H9 (cell line): ENCODE measurements at regions not wholly inside any gene's neighbourhood (a gene's known extent, or its start where the extent isn't known, plus 50 kb on each side); places are given as distances from the start of the nearest gene placed in this dataset.

ENCODE experiments used
- DNase-seq: peaks from one replicate; pipeline ENCODE4 v3.0.0-alpha.2; 2017
- H2AFZ ChIP-seq: one replicate; pipeline ENCODE4 v1.6.1; 2013; ENCODE audit warnings: mild to moderate bottlenecking, low read length, control low read depth, moderate library complexity
- H2AK5ac ChIP-seq: 2 replicates; pipeline ENCODE4 v1.6.1; 2013; ENCODE audit warnings: low read length, control low read depth, mixed read lengths; ENCODE audit not compliant: insufficient read length
- H2BK120ac ChIP-seq: one replicate; pipeline ENCODE4 v1.6.1; 2013; ENCODE audit warnings: low read depth, mild to moderate bottlenecking, low read length, control low read depth, inconsistent platforms; ENCODE audit not compliant: poor library complexity, severe bottlenecking
- H2BK12ac ChIP-seq: 2 replicates; pipeline ENCODE4 v1.6.1; 2013; ENCODE audit warnings: low read length, control low read depth, mixed read lengths, low read depth; ENCODE audit not compliant: insufficient read length
- H2BK15ac ChIP-seq: 2 replicates; pipeline ENCODE4 v1.6.1; 2013; ENCODE audit warnings: low read depth, low read length, control low read depth
- H2BK20ac ChIP-seq: one replicate; pipeline ENCODE4 v1.6.1; 2013; ENCODE audit warnings: low read depth, mild to moderate bottlenecking, low read length, control low read depth, inconsistent platforms; ENCODE audit not compliant: poor library complexity, severe bottlenecking
- H2BK5ac ChIP-seq: 2 replicates; pipeline ENCODE4 v1.6.1; 2013; ENCODE audit warnings: low read length, control low read depth, mixed read lengths; ENCODE audit not compliant: insufficient read length
- H3K14ac ChIP-seq: 2 replicates; pipeline ENCODE4 v1.6.1; 2013; ENCODE audit warnings: low read length, control low read depth; ENCODE audit not compliant: insufficient read depth
- H3K18ac ChIP-seq: 2 replicates; pipeline ENCODE4 v1.6.1; 2013; ENCODE audit warnings: low read depth, mild to moderate bottlenecking, mixed read lengths, low read length, control low read depth; ENCODE audit not compliant: insufficient read length
- H3K23ac ChIP-seq: 2 replicates; pipeline ENCODE4 v1.6.1; 2013; ENCODE audit warnings: low read length, control low read depth, mixed read lengths, low read depth; ENCODE audit not compliant: insufficient read length
- H3K23me2 ChIP-seq: 2 replicates; pipeline ENCODE4 v1.6.1; 2013; ENCODE audit warnings: low read depth, mild to moderate bottlenecking, mixed read lengths, low read length, control low read depth; ENCODE audit not compliant: insufficient read length, poor library complexity, severe bottlenecking
- H3K27ac ChIP-seq: 2 replicates; pipeline ENCODE4 v1.5.1; 2013; ENCODE audit warnings: low read length, control low read depth, mixed read lengths, low read depth; ENCODE audit not compliant: insufficient read length
- H3K27me3 ChIP-seq: 2 replicates; pipeline ENCODE4 v1.6.1; 2013; ENCODE audit warnings: low read length, control low read depth, inconsistent platforms; ENCODE audit not compliant: insufficient read depth
- H3K4ac ChIP-seq: 2 replicates; pipeline ENCODE4 v1.6.1; 2013; ENCODE audit warnings: low read depth, mild to moderate bottlenecking, control low read depth, inconsistent platforms, low read length, moderate library complexity
- H3K4me1 ChIP-seq: 2 replicates; pipeline ENCODE4 v1.6.1; 2013; ENCODE audit warnings: low read length, control low read depth, inconsistent platforms; ENCODE audit not compliant: insufficient read depth
- H3K4me2 ChIP-seq: 2 replicates; pipeline ENCODE4 v1.6.1; 2013; ENCODE audit warnings: low read length, control low read depth, mixed read lengths; ENCODE audit not compliant: insufficient read length, insufficient read depth
- H3K56ac ChIP-seq: 2 replicates; pipeline ENCODE4 v1.6.1; 2013; ENCODE audit warnings: low read depth, mild to moderate bottlenecking, mixed read lengths, low read length, control low read depth; ENCODE audit not compliant: insufficient read length
- H3K79me1 ChIP-seq: 2 replicates; pipeline ENCODE4 v1.6.1; 2013; ENCODE audit warnings: low read depth, mild to moderate bottlenecking, moderate library complexity, low read length, control low read depth, inconsistent platforms; ENCODE audit not compliant: insufficient read depth, poor library complexity, severe bottlenecking
- H3K79me2 ChIP-seq: 2 replicates; pipeline ENCODE4 v1.6.1; 2013; ENCODE audit warnings: low read length, control low read depth, inconsistent platforms; ENCODE audit not compliant: insufficient read depth
- H3K9ac ChIP-seq: 2 replicates; pipeline ENCODE4 v1.6.1; 2013; ENCODE audit warnings: low read length, control low read depth, mixed read lengths; ENCODE audit not compliant: insufficient read length; ENCODE audit errors: extremely low read depth
- H3K9me3 ChIP-seq: one replicate; pipeline ENCODE4 v1.6.1; 2013; ENCODE audit warnings: low read depth, low read length, inconsistent platforms; ENCODE audit not compliant: control insufficient read depth
- H3T11ph ChIP-seq: one replicate; pipeline ENCODE4 v1.6.1; 2013; ENCODE audit warnings: mild to moderate bottlenecking, low read length, control low read depth, inconsistent platforms
- H4K20me1 ChIP-seq: one replicate; pipeline ENCODE4 v1.6.1; 2013; ENCODE audit not compliant: control insufficient read depth, insufficient read length, insufficient read depth
- H4K5ac ChIP-seq: 2 replicates; pipeline ENCODE4 v1.6.1; 2013; ENCODE audit warnings: low read depth, mild to moderate bottlenecking, mixed read lengths, low read length, control low read depth; ENCODE audit not compliant: insufficient read length
- H4K8ac ChIP-seq: replicated peaks from 2 replicates; pipeline ENCODE4 v1.6.1; 2013; ENCODE audit warnings: low read length, control low read depth, mixed read lengths, low read depth; ENCODE audit not compliant: insufficient read length
- H4K91ac ChIP-seq: 2 replicates; pipeline ENCODE4 v1.6.1; 2013; ENCODE audit warnings: low read depth, mild to moderate bottlenecking, moderate library complexity, mixed read lengths, low read length, control low read depth; ENCODE audit not compliant: insufficient read length
- H3K27ac Mint-ChIP-seq, 3 experiments: 2 replicates in 2 of 3; 3 replicates in 1 of 3; pipeline ENCODE4 v1.8.0; 2020 to 2021; ENCODE audit warnings: mixed read lengths in 3 of 3, mild to moderate bottlenecking in 1 of 3, moderate library complexity in 1 of 3
- H3K27me3 Mint-ChIP-seq: 2 replicates; pipeline ENCODE4 v1.8.0; 2021; ENCODE audit warnings: low read depth, mild to moderate bottlenecking, moderate library complexity, mixed read lengths
- H3K36me3 Mint-ChIP-seq, 3 experiments: 2 replicates in 2 of 3; 3 replicates in 1 of 3; pipeline ENCODE4 v1.8.0; 2020 to 2021; ENCODE audit warnings: low read depth in 3 of 3, mixed read lengths in 3 of 3; ENCODE audit not compliant: insufficient read depth in 1 of 3
- H3K4me1 Mint-ChIP-seq, 2 experiments: 2 replicates each; pipeline ENCODE4 v1.8.0; 2020; ENCODE audit warnings: mixed read lengths in 2 of 2
- H3K4me3 Mint-ChIP-seq, 2 experiments: 2 replicates in 1 of 2; 3 replicates in 1 of 2; pipeline ENCODE4 v1.8.0; 2020 to 2021; ENCODE audit warnings: mild to moderate bottlenecking in 2 of 2, mixed read lengths in 2 of 2, moderate library complexity in 1 of 2
- H3K9me3 Mint-ChIP-seq, 2 experiments: 2 replicates in 1 of 2; 3 replicates in 1 of 2; pipeline ENCODE4 v1.8.0; 2020; ENCODE audit warnings: mild to moderate bottlenecking in 2 of 2, mixed read lengths in 2 of 2, moderate library complexity in 1 of 2
- CTCF ChIP-seq: fragments of 200-600 bp; sonication (generic); conservative IDR thresholded peaks from 3 replicates; pipeline ENCODE4 v1.8.0; 2021; ENCODE audit warnings: antibody characterized with exemption, mild to moderate bottlenecking
- WGBS: extraction: QIAGEN DNeasy Blood & Tissue Kit; methylation state at CpG from one replicate; pipeline ENCODE4 v1.1.7; 2013; ENCODE audit warnings: missing lambda C conversion rate, low lambda C conversion rate, mixed read lengths; ENCODE audit not compliant: insufficient read length; ENCODE audit errors: extremely low coverage; 5-methylcytosine and 5-hydroxymethylcytosine counted together

- WGBS, result no CpG with 5 or more reads among the region's 4 CpGs
These were observed 203.8 kb upstream of the MYL2 start for GRCh38 chr12:111124183-111124582.

More at GRCh38 chr12:111124183-111124582, 203.8 kb upstream of the MYL2 start:
- no peaks in the 10 kb centered on the region for H3K27me3 Mint-ChIP-seq
- H2AK5ac ChIP-seq, result no peak overlapping the region
- no peak overlapping the region for H3K4me2 ChIP-seq
- no peaks in the 10 kb centered on the region for H3K79me2 ChIP-seq
- H3K18ac ChIP-seq, result no peak overlapping the region
- peaks cover 20 to 26% of the 10 kb centered on the region in 2 experiments for H3K4me1 Mint-ChIP-seq
- H3K23me2 ChIP-seq, result no peaks in the 10 kb centered on the region
- DNase-seq, result no peak
- H2BK20ac ChIP-seq, result no peak overlapping the region
- H3K79me1 ChIP-seq, result no peaks in the 10 kb centered on the region
- no peaks in the 10 kb centered on the region for H3K36me3 Mint-ChIP-seq
- H3K4me3 Mint-ChIP-seq, result no peak overlapping the region
- H3K4me1 ChIP-seq, result no peaks in the 10 kb centered on the region
- no peaks in the 10 kb centered on the region for H3K9me3 Mint-ChIP-seq
- no peak overlapping the region for H2AFZ ChIP-seq
- H4K91ac ChIP-seq, result no peak overlapping the region
- no peak for TF ChIP-seq CTCF
- H3K4ac ChIP-seq, result no peak overlapping the region
- H3K9ac ChIP-seq, result no peak overlapping the region
- no peak overlapping the region for H2BK12ac ChIP-seq
- H4K20me1 ChIP-seq, result no peaks in the 10 kb centered on the region
- no peak overlapping the region for H3K56ac ChIP-seq
- peak overlapping the region in 1 of 3 experiments; percentile 48; a peak in 1 of 7 replicates for H3K27ac Mint-ChIP-seq
- H3K27me3 ChIP-seq, result no peaks in the 10 kb centered on the region
- H2BK5ac ChIP-seq, result no peak overlapping the region
- H3K9me3 ChIP-seq, result no peaks in the 10 kb centered on the region
- H3K23ac ChIP-seq, result no peak overlapping the region
- no peak overlapping the region for H3K27ac ChIP-seq
- no peak overlapping the region for H2BK15ac ChIP-seq
- no peak overlapping the region for H2BK120ac ChIP-seq
- H4K5ac ChIP-seq, result no peak overlapping the region
- no peak overlapping the region for H3T11ph ChIP-seq
- no peak overlapping the region for H4K8ac ChIP-seq
- H3K14ac ChIP-seq, result no peak overlapping the region
